GM13976 (cell line): ENCODE measurements at regions not wholly inside any gene's neighbourhood (a gene's known extent, or its start where the extent isn't known, plus 50 kb on each side); places are given as distances from the start of the nearest gene placed in this dataset.
"Not testable (repeated sequence)": the region's sequence is repeated elsewhere in the genome, so short reads cannot be mapped to it uniquely, and the experiment has no call there.

Source experiments
- DNase-seq: peaks from one replicate; pipeline ENCODE4 v3.0.0; 2012; ENCODE audit warnings: low spot score
- CTCF ChIP-seq: IDR thresholded peaks from 2 replicates; pipeline ENCODE4 v1.5.1; 2012; ENCODE audit warnings: borderline replicate concordance, mild to moderate bottlenecking; ENCODE audit not compliant: insufficient read depth; ENCODE audit errors: extremely low read depth, missing control alignments, control extremely low read depth
- in situ Hi-C: fragments of 300-500 bp; cut with MboI; formaldehyde crosslinking; loops from one replicate; pipeline ENCODE4 v1.12.0; 2022; ENCODE audit warnings: low sequenced_read_pairs, mixed read lengths, inconsistent platforms; ENCODE audit not compliant: unreplicated experiment

GRCh38 chr4:31261632-31262031 lies 541.5 kb downstream of the PCDH7 start:
- in situ Hi-C loops, result no loop called here
- no peak for TF ChIP-seq CTCF
- DNase-seq, result no peak

GRCh38 chr4:31266094-31266493 lies 545.9 kb downstream of the PCDH7 start:
- in situ Hi-C loops, DNase-seq: not testable (repeated sequence)

GRCh38 chr4:31272331-31273061 lies 552.3 kb downstream of the PCDH7 start:
- in situ Hi-C loops, result no loop called here
- no peak for DNase-seq
- TF ChIP-seq CTCF, result no peak

- DNase-seq, result no peak
- in situ Hi-C loops, result no loop called here
- no peak for TF ChIP-seq CTCF
These were observed 555.7 kb downstream of the PCDH7 start for GRCh38 chr4:31275906-31276305.

- in situ Hi-C loops, result no loop called here
- TF ChIP-seq CTCF, result no peak
- no peak for DNase-seq
These were observed 563.5 kb downstream of the PCDH7 start for GRCh38 chr4:31283679-31284078.

- DNase-seq, result no peak
- no peak for TF ChIP-seq CTCF
- in situ Hi-C loops, result no loop called here
These were observed 570.7 kb downstream of the PCDH7 start for GRCh38 chr4:31290836-31291235.

- no peak for TF ChIP-seq CTCF
- in situ Hi-C loops, result no loop called here
- DNase-seq, result no peak
These were observed 571.1 kb downstream of the PCDH7 start for GRCh38 chr4:31291238-31291637.
